GM12878 (cell line): ENCODE measurements at regions not wholly inside any gene's neighbourhood (a gene's known extent, or its start where the extent isn't known, plus 50 kb on each side); places are given as distances from the start of the nearest gene placed in this dataset.

Source experiments
- ATAC-seq: fragments of 200-7000 bp; cut with Tn5 transposase; 3 replicates; pipeline ENCODE4 v1.9.1; 2020; ENCODE audit warnings: mild to moderate bottlenecking, moderate library complexity
- BruUV-seq: library from RNA; stranded (reverse); fragments of 400-500 nt; replicated peaks from 2 replicates; lab custom pipeline; 2021; lab: Mats Ljungman, UMichigan
- CTCF ChIA-PET: fragments of 300-600 bp; sonication (Branson Sonifier 250); formaldehyde crosslinking; extraction: SDS; loops from one replicate; lab custom pipeline; 2021; ENCODE audit warnings: inconsistent platforms; lab: Yijun Ruan, JAX
- POLR2A ChIA-PET: fragments of 350-600 bp; formaldehyde crosslinking; extraction: SDS; loops from one replicate; lab custom pipeline; 2021; ENCODE audit warnings: inconsistent platforms; lab: Charles Lee
- RAD21 ChIA-PET: fragments of 300-600 bp; sonication (Branson Sonifier 250); formaldehyde crosslinking; loops from one replicate; lab custom pipeline; 2023; ENCODE audit warnings: antibody characterized with exemption; ENCODE audit not compliant: unreplicated experiment; lab: Charles Lee
- SMC1A ChIA-PET: fragments of 300-600 bp; sonication (Branson Sonifier 250); formaldehyde crosslinking; loops from one replicate; lab custom pipeline; 2023; ENCODE audit not compliant: unreplicated experiment, uncharacterized antibody; lab: Charles Lee
- DNase-seq: peaks from one replicate; pipeline ENCODE4 v3.0.0-alpha.2; 2011; ENCODE audit warnings: low read depth, low spot score
- FAIRE-seq: peaks from 3 replicates; lab custom pipeline; 2011; peaks lifted over from hg19 to GRCh38; lab: Jason Lieb, UNC
- H2AFZ ChIP-seq: 2 replicates; pipeline ENCODE4 v1.6.0; 2011; ENCODE audit warnings: low read depth, low read length, control low read depth; ENCODE audit not compliant: control insufficient read depth
- H3K27ac ChIP-seq: 2 replicates; pipeline ENCODE4 v1.5.1; 2011; ENCODE audit warnings: control low read depth; ENCODE audit not compliant: control insufficient read depth, insufficient read depth
- H3K27me3 ChIP-seq, 2 experiments: replicated peaks in 1 of 2; 2 replicates each; pipeline versions ENCODE4 v1.6.0 to v1.6.1; 2011; ENCODE audit warnings: low read length in 1 of 2; ENCODE audit not compliant: control insufficient read depth in 2 of 2, insufficient read depth in 2 of 2
- H3K36me3 ChIP-seq, 2 experiments: 2 replicates each; pipeline ENCODE4 v1.5.1; 2011; ENCODE audit warnings: low read length in 1 of 2; ENCODE audit not compliant: control insufficient read depth in 2 of 2, insufficient read depth in 2 of 2
- H3K4me1 ChIP-seq: 2 replicates; pipeline ENCODE4 v1.6.1; 2011; ENCODE audit warnings: mild to moderate bottlenecking, low read length, moderate library complexity, mixed read lengths; ENCODE audit not compliant: control insufficient read depth, insufficient read depth
- H3K4me2 ChIP-seq: 2 replicates; pipeline ENCODE4 v1.6.0; 2011; ENCODE audit warnings: control low read depth; ENCODE audit not compliant: control insufficient read depth, insufficient read depth
- H3K4me3 ChIP-seq: fragments of 200-600 bp; sonication (generic); 2 replicates; pipeline ENCODE4 v1.5.1; 2016
- H3K79me2 ChIP-seq: 2 replicates; pipeline ENCODE4 v1.6.0; 2011; ENCODE audit warnings: low read length; ENCODE audit not compliant: control insufficient read depth, insufficient read depth
- H3K9ac ChIP-seq: 2 replicates; pipeline ENCODE4 v1.8.0; 2011; ENCODE audit warnings: low read length, control low read depth, mixed read lengths; ENCODE audit not compliant: control insufficient read depth, insufficient read depth
- H3K9me3 ChIP-seq: replicated peaks from 3 replicates; pipeline ENCODE4 v1.5.1; 2011; ENCODE audit warnings: mild to moderate bottlenecking, low read length; ENCODE audit not compliant: control insufficient read depth, insufficient read depth
- H4K20me1 ChIP-seq: 2 replicates; pipeline ENCODE4 v1.6.0; 2011; ENCODE audit not compliant: control insufficient read depth, insufficient read depth
- BHLHE40 ChIP-seq, 2 experiments: fragments of 450-650 bp in 1 of 2; IDR thresholded peaks; 2 replicates each; pipeline ENCODE4 v1.6.1; 2011 to 2017; ENCODE audit warnings: low read depth in 2 of 2, borderline replicate concordance in 1 of 2, improper control_type of control experiment in 1 of 2, low read length in 1 of 2, mild to moderate bottlenecking in 1 of 2
- CREB1 ChIP-seq: IDR thresholded peaks from 2 replicates; pipeline ENCODE4 v1.6.1; 2012; ENCODE audit warnings: low read depth, mild to moderate bottlenecking, inconsistent platforms
- IKZF2 ChIP-seq, 2 experiments: fragments of 450-650 bp; IDR thresholded peaks; 2 replicates each; pipeline ENCODE4 v1.6.1; 2017; ENCODE audit warnings: mild to moderate bottlenecking in 2 of 2, moderate library complexity in 2 of 2
- MTA2 ChIP-seq: fragments of 450-650 bp; IDR thresholded peaks from 2 replicates; pipeline ENCODE4 v1.6.1; 2016; ENCODE audit warnings: low read depth, mild to moderate bottlenecking, moderate library complexity
- NFYB ChIP-seq: IDR thresholded peaks from 2 replicates; pipeline ENCODE4 v1.6.1; 2011; ENCODE audit warnings: low read depth, mild to moderate bottlenecking, low read length, improper control_type of control experiment, moderate library complexity; ENCODE audit not compliant: insufficient read depth
- RUNX3 ChIP-seq: IDR thresholded peaks from 2 replicates; pipeline ENCODE4 v1.6.1; 2012; ENCODE audit warnings: low read length, inconsistent platforms
- ZNF24 ChIP-seq: fragments of 450-650 bp; IDR thresholded peaks from 2 replicates; pipeline ENCODE4 v1.6.1; 2017; ENCODE audit warnings: antibody characterized with exemption, mild to moderate bottlenecking
- WGBS: methylation state at CpG from one replicate; pipeline ENCODE4 v1.1.6; 2016; ENCODE audit warnings: low lambda C conversion rate; ENCODE audit not compliant: insufficient replicate concordance, insufficient coverage; ENCODE audit errors: missing lambda C conversion rate; 5-methylcytosine and 5-hydroxymethylcytosine counted together
- in situ Hi-C: fragments of 300-500 bp; cut with MboI; formaldehyde crosslinking; loops from 9 replicates; pipeline ENCODE4 v1.14.3; 2018; ENCODE audit warnings: mixed read lengths
- intact Hi-C: fragments of 100-400 bp; cut with micrococcal nuclease; formaldehyde crosslinking; loops from one replicate; pipeline ENCODE4 v1.14.2; 2022; ENCODE audit not compliant: unreplicated experiment
- TF ChIP-seq, protein P1 (sequence below): fragments of 450-650 bp; IDR thresholded peaks from 2 replicates; pipeline ENCODE4 v1.6.1; 2017; ENCODE audit warnings: mild to moderate bottlenecking, moderate library complexity
- TF ChIP-seq, protein P2 (sequence below): fragments of 450-650 bp; formaldehyde crosslinking; IDR thresholded peaks from 2 replicates; pipeline ENCODE4 v1.5.0; 2022; ENCODE audit warnings: mild to moderate bottlenecking, missing genetic modification characterization

DNA sequence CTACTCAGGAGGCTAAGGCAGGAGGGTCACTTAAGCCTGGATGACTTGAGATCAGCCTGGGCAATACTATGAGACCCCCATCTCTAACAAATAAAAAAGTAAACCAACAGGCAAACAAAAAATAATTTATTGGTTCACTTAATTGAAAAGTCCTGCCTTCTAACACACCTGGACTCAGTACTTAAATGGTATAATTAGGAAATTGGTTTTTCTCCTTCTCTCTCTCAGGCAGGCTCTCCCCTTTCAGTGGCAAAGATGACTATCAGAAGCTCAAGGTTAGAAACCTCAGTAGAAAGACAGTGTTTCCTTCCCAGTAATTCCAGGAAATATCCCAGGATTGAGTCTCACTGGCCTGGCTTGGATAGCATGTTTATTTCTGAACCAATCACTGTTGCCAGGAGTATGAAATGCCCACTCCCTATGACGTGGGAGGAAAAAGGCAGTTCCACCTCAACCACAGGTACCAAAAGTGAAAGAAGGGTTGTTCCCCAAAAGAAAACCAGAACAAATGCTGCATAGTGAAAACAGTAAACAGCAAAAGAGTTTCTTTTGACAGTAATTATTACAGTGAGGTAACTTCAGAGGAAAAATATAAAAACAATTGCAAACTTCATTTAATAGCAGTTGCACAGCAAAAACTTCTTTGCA lies 56.3 kb upstream of the SOX6 start:
- FAIRE-seq (no peak), ATAC-seq (peak; percentile 90)
- SMC1A ChIA-PET = interaction anchor here (1.5 kb wide), 1 partner anchor 10 kb away, joined by 4 read pairs; no protein-coding TSS in a partner anchor
- no peak overlapping the region for H3K4me3 ChIP-seq
- BruUV-seq = no TSS peak
- no peaks in the 10 kb centered on the region for H3K9me3 ChIP-seq
- WGBS = 0% methylated on average over 1 of the region's 1 CpG
- TF ChIP-seq ZNF24 = peak; percentile 71; the same call in 1 of the 2 replicates
- peak; percentile 43 to 47; a peak in 3 of 4 replicates for TF ChIP-seq IKZF2 (IDR thresholded peaks at IDR 0.05)
- TF ChIP-seq BHLHE40 (IDR thresholded peaks at IDR 0.05; ENCODE audit: borderline replicate concordance in 1 of 2, low read depth in 2 of 2, low read length in 1 of 2) = no peak
- TF ChIP-seq MTA2 = 0 out of 2 replicates have a peak, but pooled peaks have one; percentile 14
- TF ChIP-seq CREB1 = no peak
- TF ChIP-seq RUNX3 = peak; percentile 38; the same call in 1 of the 2 replicates
- peak; percentile 55 for TF ChIP-seq NFYB
- TF ChIP-seq, all 136 proteins: peak for 5
- intact Hi-C loops (no loop called here), in situ Hi-C loops (no loop called here)
- Histone ChIP-seq H3K79me2 (no peaks in the 10 kb centered on the region), H3K4me2 (no peak overlapping the region), H3K27me3 (no peaks in the 10 kb centered on the region), H2AFZ (no peak overlapping the region), H4K20me1 (no peaks in the 10 kb centered on the region), H3K27ac (no peak overlapping the region), H3K4me1 (no peaks in the 10 kb centered on the region), H3K36me3 (no peaks in the 10 kb centered on the region), H3K9ac (no peak overlapping the region)
- ChIA-PET RAD21 (no interaction called here), POLR2A (no interaction called here), CTCF (interaction anchor here (1.9 kb wide), 1 partner anchor 10 kb away, joined by 4 read pairs; no protein-coding TSS in a partner anchor)
- no peak for DNase-seq

DNA sequence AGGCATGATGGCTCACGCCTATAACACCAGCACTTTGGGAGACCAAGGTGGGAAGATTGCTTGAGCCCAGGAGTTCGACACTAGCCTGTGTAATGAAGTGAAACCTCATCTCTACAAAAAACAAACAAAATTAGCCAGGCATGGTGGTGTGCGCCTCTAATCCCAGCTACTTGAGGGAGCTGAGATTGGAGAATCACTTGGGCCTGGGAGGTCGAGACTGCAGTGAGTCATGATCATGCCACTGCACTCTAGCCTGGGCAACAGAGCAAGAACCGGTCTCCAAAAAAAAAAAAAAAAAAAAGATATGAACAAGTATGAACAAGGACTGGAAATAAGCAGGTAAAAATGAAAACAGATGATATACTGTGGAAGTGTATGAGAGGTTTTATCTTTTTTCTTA lies 54.1 kb upstream of the SOX6 start:
- H4K20me1 ChIP-seq = no peaks in the 10 kb centered on the region
- no peak overlapping the region for H3K4me2 ChIP-seq
- no TSS peak for BruUV-seq
- H3K4me1 ChIP-seq = no peaks in the 10 kb centered on the region
- ChIA-PET CTCF (no interaction called here), RAD21 (no interaction called here), SMC1A (no interaction called here), POLR2A (no interaction called here)
- in situ Hi-C loops = no loop called here
- ATAC-seq (no peak), DNase-seq (no peak), FAIRE-seq (no peak)
- no peaks in the 10 kb centered on the region for H3K36me3 ChIP-seq
- WGBS = 16% methylated on average over 4 of the region's 5 CpGs
- no peak overlapping the region for H2AFZ ChIP-seq
- no peak overlapping the region for H3K27ac ChIP-seq
- H3K4me3 ChIP-seq = no peak overlapping the region
- intact Hi-C loops = no loop called here
- no peak overlapping the region for H3K9ac ChIP-seq
- H3K79me2 ChIP-seq = no peaks in the 10 kb centered on the region
- H3K27me3 ChIP-seq = no peaks in the 10 kb centered on the region
- H3K9me3 ChIP-seq = no peaks in the 10 kb centered on the region
- TF ChIP-seq, protein P1, sequence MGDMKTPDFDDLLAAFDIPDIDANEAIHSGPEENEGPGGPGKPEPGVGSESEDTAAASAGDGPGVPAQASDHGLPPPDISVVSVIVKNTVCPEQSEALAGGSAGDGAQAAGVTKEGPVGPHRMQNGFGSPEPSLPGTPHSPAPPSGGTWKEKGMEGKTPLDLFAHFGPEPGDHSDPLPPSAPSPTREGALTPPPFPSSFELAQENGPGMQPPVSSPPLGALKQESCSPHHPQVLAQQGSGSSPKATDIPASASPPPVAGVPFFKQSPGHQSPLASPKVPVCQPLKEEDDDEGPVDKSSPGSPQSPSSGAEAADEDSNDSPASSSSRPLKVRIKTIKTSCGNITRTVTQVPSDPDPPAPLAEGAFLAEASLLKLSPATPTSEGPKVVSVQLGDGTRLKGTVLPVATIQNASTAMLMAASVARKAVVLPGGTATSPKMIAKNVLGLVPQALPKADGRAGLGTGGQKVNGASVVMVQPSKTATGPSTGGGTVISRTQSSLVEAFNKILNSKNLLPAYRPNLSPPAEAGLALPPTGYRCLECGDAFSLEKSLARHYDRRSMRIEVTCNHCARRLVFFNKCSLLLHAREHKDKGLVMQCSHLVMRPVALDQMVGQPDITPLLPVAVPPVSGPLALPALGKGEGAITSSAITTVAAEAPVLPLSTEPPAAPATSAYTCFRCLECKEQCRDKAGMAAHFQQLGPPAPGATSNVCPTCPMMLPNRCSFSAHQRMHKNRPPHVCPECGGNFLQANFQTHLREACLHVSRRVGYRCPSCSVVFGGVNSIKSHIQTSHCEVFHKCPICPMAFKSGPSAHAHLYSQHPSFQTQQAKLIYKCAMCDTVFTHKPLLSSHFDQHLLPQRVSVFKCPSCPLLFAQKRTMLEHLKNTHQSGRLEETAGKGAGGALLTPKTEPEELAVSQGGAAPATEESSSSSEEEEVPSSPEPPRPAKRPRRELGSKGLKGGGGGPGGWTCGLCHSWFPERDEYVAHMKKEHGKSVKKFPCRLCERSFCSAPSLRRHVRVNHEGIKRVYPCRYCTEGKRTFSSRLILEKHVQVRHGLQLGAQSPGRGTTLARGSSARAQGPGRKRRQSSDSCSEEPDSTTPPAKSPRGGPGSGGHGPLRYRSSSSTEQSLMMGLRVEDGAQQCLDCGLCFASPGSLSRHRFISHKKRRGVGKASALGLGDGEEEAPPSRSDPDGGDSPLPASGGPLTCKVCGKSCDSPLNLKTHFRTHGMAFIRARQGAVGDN = no peak
- TF ChIP-seq, protein P2, sequence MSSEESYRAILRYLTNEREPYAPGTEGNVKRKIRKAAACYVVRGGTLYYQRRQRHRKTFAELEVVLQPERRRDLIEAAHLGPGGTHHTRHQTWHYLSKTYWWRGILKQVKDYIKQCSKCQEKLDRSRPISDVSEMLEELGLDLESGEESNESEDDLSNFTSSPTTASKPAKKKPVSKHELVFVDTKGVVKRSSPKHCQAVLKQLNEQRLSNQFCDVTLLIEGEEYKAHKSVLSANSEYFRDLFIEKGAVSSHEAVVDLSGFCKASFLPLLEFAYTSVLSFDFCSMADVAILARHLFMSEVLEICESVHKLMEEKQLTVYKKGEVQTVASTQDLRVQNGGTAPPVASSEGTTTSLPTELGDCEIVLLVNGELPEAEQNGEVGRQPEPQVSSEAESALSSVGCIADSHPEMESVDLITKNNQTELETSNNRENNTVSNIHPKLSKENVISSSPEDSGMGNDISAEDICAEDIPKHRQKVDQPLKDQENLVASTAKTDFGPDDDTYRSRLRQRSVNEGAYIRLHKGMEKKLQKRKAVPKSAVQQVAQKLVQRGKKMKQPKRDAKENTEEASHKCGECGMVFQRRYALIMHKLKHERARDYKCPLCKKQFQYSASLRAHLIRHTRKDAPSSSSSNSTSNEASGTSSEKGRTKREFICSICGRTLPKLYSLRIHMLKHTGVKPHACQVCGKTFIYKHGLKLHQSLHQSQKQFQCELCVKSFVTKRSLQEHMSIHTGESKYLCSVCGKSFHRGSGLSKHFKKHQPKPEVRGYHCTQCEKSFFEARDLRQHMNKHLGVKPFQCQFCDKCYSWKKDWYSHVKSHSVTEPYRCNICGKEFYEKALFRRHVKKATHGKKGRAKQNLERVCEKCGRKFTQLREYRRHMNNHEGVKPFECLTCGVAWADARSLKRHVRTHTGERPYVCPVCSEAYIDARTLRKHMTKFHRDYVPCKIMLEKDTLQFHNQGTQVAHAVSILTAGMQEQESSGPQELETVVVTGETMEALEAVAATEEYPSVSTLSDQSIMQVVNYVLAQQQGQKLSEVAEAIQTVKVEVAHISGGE = no peak
- TF ChIP-seq BHLHE40 (IDR thresholded peaks at IDR 0.05; ENCODE audit: borderline replicate concordance in 1 of 2, low read depth in 2 of 2, low read length in 1 of 2) = no peak
